ENCODE measurements at regions not wholly inside any gene's neighbourhood (a gene's known extent, or its start where the extent isn't known, plus 50 kb on each side); places are given as distances from the start of the nearest gene placed in this dataset.
"Not testable (repeated sequence)": the region's sequence is repeated elsewhere in the genome, so short reads cannot be mapped to it uniquely, and the experiment has no call there.

GRCh38 chr10:8386781-8387180 lies 332.3 kb downstream of the GATA3 start:
- Mint-ChIP-seq H3K36me3 (peaks cover 0 to 8% of the 10 kb centered on the region in 2 donors), H3K27ac (no peak overlapping the region), H3K9me3 (peaks cover 0 to 8% of the 10 kb centered on the region in 2 donors)
- DNase-seq (ENCODE audit: low spot score in 2 of 2) (no peak), ATAC-seq (no peak)

DNA sequence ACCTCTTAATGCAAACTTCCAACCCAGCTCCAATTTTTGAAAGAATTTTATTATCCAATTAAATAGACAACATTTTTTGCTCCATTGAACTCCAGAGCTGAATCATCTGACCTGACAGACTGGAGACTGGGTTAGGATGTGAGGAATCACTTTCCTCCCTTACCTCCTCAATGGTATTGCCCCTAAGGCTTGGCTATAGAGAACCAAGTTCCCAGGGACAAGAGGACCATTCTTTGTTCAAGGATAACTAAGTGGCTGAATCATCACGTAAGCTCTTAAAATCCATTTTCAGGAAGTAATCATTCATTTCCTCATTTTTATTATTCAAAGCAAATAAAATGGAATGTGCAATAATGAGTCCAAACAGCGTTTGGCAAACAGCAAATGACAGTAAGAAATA lies 335.1 kb downstream of the GATA3 start:
- H3K36me3 Mint-ChIP-seq, result peaks cover 0 to 8% of the 10 kb centered on the region in 2 donors
- no peak for DNase-seq (ENCODE audit: low spot score in 2 of 2)
- no peak for ATAC-seq
- no peak overlapping the region for H3K27ac Mint-ChIP-seq
- H3K9me3 Mint-ChIP-seq, result peaks cover 0 to 8% of the 10 kb centered on the region in 2 donors

DNA sequence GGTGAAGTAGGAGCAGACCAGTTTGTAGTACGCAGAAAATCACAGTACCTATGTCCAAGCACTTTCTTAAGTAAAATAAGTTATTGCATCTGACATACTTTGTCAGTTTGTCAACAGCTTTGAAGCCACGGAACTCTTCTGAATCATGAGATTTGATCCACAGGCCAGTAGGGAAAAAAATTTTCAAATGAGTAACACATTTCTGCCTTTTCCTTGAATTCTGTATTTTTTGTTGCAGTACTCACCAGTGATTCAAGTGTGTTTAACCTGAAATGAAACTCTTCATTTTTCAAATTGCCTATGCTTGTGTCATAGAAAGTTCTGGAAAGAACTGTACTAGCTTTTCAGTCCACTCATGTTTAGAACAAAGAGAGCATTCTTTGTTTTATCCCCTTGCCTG lies 337.7 kb downstream of the GATA3 start:
- Mint-ChIP-seq H3K27ac (no peak overlapping the region), H3K9me3 (peaks cover 0 to 4% of the 10 kb centered on the region in 2 donors), H3K36me3 (no peaks in the 10 kb centered on the region)

DNA sequence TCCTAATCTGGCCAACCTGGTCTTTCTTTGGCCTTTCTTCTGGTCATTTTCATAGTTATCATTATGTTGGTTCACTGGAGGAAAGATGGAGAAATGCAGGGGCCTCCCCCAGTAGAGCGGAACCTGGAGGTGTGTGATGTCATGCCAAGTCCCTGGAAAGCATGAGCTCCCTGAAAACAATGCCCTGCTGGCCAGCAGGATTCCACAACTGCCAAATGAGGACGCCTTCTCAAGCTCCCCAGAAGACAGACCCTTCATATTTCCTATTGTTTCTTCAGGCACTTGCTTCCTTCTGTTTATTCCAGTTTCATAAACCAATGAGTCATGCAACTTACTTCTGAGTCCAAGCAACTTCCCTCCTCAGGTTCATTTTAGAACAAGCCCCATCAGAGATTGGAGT lies 339.0 kb downstream of the GATA3 start:
- DNase-seq (ENCODE audit: low spot score in 2 of 2), result no peak
- Mint-ChIP-seq H3K36me3 (no peaks in the 10 kb centered on the region), H3K9me3 (no peaks in the 10 kb centered on the region), H3K27ac (no peak overlapping the region)
- ATAC-seq, result no peak

More for the DNA sequence above, 337.7 kb downstream of the GATA3 start:
- ATAC-seq (no peak), DNase-seq (ENCODE audit: low spot score in 2 of 2) (no peak)

DNA sequence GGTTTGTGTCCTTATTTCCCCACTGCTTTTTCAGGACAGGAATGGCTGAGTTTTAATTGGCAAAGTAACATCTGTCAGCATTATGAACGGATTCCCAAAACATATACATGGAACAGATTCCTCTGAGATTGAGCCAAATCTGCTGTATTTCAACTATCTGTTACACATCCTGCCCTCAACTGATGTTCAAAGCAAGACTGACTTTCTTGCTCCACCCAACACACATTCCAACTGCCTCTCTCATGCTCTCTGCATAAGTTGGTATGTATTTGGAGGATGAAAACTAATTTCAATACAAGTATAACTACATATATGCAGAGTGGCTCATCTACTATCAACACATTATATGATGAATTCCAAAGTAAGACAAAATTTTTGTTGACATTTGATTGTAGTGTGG lies 342.2 kb downstream of the GATA3 start:
- H3K36me3 Mint-ChIP-seq, result no peaks in the 10 kb centered on the region
- ATAC-seq (no peak), DNase-seq (ENCODE audit: low spot score in 2 of 2) (no peak)
- no peak overlapping the region for H3K27ac Mint-ChIP-seq
- peaks cover 0 to 6% of the 10 kb centered on the region in 2 donors for H3K9me3 Mint-ChIP-seq

DNA sequence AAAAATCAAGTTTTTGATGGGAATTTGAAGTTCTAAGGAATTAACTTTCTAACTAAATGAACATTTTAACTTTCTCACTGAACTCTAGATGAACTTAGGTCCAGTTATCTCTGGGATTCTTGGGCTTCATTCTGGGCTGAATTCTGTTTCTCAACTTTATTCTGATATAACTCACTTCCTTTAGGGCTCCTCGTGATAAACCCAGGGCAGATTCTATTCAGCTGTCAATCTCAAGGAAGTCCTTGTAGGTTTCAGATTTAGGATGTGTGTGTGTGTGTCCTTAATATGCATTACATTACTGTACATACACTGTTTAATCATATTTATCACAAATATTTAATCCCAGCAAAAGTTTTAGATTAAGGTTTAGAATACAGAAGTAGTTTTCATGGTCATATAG lies 344.3 kb downstream of the GATA3 start:
- no peak overlapping the region for H3K27ac Mint-ChIP-seq
- DNase-seq (ENCODE audit: low spot score in 2 of 2), result no peak
- no peaks in the 10 kb centered on the region for H3K36me3 Mint-ChIP-seq
- peaks cover 0 to 6% of the 10 kb centered on the region in 2 donors for H3K9me3 Mint-ChIP-seq
- no peak for ATAC-seq

DNA sequence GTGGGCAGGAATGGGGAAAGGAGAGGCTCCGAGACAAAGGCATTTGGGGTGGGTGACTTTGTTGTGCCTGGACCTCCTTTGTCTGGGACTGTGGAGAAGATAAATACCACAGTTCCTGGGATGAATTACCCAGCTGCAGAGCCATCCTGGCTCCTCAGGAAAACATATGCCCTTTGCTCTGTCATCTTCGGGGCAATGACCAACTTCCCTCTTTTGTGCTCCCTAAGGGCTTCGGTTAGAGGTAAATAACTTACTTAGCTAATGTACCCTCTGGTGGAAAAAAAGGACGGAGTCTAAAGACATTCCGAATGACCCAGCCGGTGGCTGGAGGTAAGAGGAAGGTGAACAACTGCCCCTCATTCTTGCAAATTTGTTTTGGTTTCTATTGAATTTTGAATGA lies 345.7 kb downstream of the GATA3 start:
- H3K36me3 Mint-ChIP-seq, result no peaks in the 10 kb centered on the region
- H3K27ac Mint-ChIP-seq, result no peak overlapping the region
- H3K9me3 Mint-ChIP-seq, result peaks cover 0 to 6% of the 10 kb centered on the region in 2 donors
- no peak for ATAC-seq
- no peak for DNase-seq (ENCODE audit: low spot score in 2 of 2)

- no peak for ATAC-seq
- Mint-ChIP-seq H3K9me3 (peaks cover 0 to 6% of the 10 kb centered on the region in 2 donors), H3K36me3 (no peaks in the 10 kb centered on the region), H3K27ac (no peak overlapping the region)
- DNase-seq (ENCODE audit: low spot score in 2 of 2), result no peak
These were observed 346.4 kb downstream of the GATA3 start for GRCh38 chr10:8400892-8401291.

DNA sequence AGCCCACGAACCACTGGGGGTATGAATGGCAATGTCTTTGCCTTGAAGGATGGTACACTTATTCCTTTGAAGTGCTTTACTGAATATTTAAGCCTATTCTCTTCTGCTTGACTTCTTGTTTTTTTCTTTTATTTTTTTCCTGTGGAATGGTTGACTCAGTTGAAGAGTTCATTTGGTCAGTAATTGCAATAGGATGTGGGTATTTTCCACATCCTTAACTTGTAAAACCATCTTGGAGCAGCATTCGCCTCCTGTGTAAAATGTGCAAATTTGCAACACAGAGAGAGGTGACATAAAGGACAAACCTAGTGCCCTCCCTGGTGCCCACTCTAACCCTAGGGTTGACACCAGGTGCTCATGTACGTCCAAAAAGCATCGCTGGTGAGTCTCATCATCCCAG lies 347.0 kb downstream of the GATA3 start:
- Mint-ChIP-seq H3K27ac (peak overlapping the region; percentile 30 to 90), H3K9me3 (peaks cover 0 to 6% of the 10 kb centered on the region in 2 donors), H3K36me3 (no peaks in the 10 kb centered on the region)
- DNase-seq (ENCODE audit: low spot score in 2 of 2), result no peak
- ATAC-seq, result no peak

GRCh38 chr10:8402576-8402975 lies 348.1 kb downstream of the GATA3 start:
- H3K27ac Mint-ChIP-seq, result peak overlapping the region; percentile 34 to 90
- H3K36me3 Mint-ChIP-seq, result no peaks in the 10 kb centered on the region
- peaks cover 0 to 6% of the 10 kb centered on the region in 2 donors for H3K9me3 Mint-ChIP-seq
- DNase-seq (ENCODE audit: low spot score in 2 of 2), result peak in 1 of 2 donors; percentile 23
- ATAC-seq, result peak; percentile 91 to 93

GRCh38 chr10:8403711-8404371 lies 349.4 kb downstream of the GATA3 start:
- H3K27ac Mint-ChIP-seq, result peak overlapping the region in 1 of 2 donors; percentile 90
- ATAC-seq (no peak), DNase-seq (ENCODE audit: low spot score in 2 of 2) (no peak)
- no peaks in the 10 kb centered on the region for H3K36me3 Mint-ChIP-seq
- peaks cover 0 to 6% of the 10 kb centered on the region in 2 donors for H3K9me3 Mint-ChIP-seq

GRCh38 chr10:8404721-8405120 lies 350.2 kb downstream of the GATA3 start:
- Mint-ChIP-seq H3K36me3 (no peaks in the 10 kb centered on the region), H3K9me3 (peaks cover 0 to 6% of the 10 kb centered on the region in 2 donors), H3K27ac (peak overlapping the region; percentile 69 to 90)
- ATAC-seq (peak; percentile 36 to 61), DNase-seq (ENCODE audit: low spot score in 2 of 2) (peak in 1 of 2 donors; percentile 17)

GRCh38 chr10:8405596-8405995 lies 351.1 kb downstream of the GATA3 start:
- ATAC-seq (no peak), DNase-seq (ENCODE audit: low spot score in 2 of 2) (no peak)
- H3K27ac Mint-ChIP-seq, result peak overlapping the region in 1 of 2 donors; percentile 90
- H3K36me3 Mint-ChIP-seq, result no peaks in the 10 kb centered on the region
- H3K9me3 Mint-ChIP-seq, result peaks cover 0 to 4% of the 10 kb centered on the region in 2 donors

DNA sequence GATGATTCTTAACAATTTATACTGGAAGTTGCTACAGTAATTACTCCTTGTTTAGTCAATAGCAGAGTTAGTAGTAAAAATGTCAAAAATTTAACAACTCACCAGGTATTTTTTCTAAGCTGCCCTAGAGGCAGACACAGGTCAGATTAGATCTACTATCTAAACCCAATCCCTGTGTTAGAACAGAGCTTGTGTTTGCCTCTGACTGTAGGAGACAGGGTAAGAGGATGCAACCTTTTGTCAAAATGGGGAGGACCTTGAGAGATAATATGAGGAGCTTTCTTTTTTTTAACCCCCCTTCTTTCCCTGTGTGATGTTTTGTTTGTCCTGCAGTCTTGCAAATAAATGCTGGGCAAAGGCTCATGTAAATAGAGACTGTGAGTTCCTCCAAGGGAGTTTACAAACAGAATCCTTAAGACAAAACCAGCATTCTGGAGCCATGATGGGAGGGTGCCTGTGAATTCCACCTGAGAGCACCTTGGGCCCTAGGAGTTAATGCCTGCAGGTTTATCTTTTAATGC lies 353.1 kb downstream of the GATA3 start:
- Mint-ChIP-seq H3K27ac (no peak overlapping the region), H3K9me3 (no peaks in the 10 kb centered on the region), H3K36me3 (no peaks in the 10 kb centered on the region)
- DNase-seq (ENCODE audit: low spot score in 2 of 2) (no peak), ATAC-seq (no peak)

DNA sequence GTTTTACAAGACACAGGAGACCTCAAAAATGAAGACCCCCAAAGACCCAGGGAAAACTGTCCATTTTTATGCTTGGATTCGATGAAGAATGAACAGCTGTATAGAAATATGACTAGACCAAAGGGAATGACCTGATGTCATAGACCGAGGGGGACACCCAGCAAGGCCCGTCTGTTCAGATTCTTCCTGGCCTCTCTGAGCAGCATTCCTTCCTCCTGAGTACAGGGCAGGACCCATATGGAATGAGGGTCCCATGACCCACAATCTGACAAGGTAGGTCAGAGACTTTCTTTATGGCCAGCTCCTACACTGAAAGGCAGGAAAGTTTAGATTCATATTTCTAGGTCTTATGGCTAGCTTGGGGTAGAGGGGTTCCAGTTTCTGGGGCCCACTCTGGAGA lies 356.0 kb downstream of the GATA3 start:
- ATAC-seq (no peak), DNase-seq (ENCODE audit: low spot score in 2 of 2) (no peak)
- H3K36me3 Mint-ChIP-seq, result no peaks in the 10 kb centered on the region

DNA sequence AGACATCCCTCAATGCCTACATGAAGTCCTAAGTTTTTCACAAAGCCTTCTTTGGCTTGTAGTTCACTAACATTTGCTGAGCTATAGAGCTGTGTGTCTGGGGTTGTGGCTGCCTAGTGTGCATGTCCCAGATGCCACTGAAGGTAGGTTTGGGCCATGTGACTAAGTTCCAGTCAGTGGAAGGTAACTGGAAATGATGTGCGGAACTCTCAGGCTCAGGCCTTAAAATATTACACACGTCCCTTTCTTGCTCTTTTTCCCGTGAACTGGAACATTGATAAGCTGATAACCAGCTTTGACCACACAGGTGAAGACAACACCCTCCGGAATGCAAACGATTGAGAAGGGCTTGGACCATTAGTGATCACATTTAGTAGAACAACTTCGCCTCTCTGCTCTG lies 358.1 kb downstream of the GATA3 start:
- Mint-ChIP-seq H3K36me3 (no peaks in the 10 kb centered on the region), H3K27ac (no peak overlapping the region), H3K9me3 (peaks cover 4 to 5% of the 10 kb centered on the region in 2 donors)
- DNase-seq (ENCODE audit: low spot score in 2 of 2) (no peak), ATAC-seq (no peak)

More for the DNA sequence above, 356.0 kb downstream of the GATA3 start:
- H3K9me3 Mint-ChIP-seq, result peaks cover 2% of the 10 kb centered on the region in 2 donors
- H3K27ac Mint-ChIP-seq, result no peak overlapping the region

DNA sequence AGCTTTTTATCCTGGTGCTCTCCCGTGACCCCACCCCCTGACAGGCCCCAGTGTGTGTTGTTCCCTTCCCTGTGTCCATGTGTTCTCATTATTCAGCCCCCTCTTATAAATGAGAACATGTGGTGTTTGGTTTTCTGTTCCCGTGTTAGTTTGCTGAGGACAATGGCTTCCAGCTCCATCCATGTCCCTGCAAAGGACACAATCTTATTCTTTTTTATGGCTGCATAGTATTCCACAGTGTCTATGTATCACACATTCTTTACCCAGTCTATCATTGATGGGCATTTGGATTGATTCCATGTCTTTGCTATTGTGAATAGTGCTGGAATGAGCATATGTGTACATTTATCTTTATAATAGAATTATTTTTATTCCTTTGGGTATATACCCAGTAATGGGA lies 360.5 kb downstream of the GATA3 start:
- not testable (repeated sequence) for ATAC-seq; H3K36me3 Mint-ChIP-seq; H3K27ac Mint-ChIP-seq; DNase-seq (ENCODE audit: low spot score in 2 of 2)
- H3K9me3 Mint-ChIP-seq, result peaks cover 4 to 10% of the 10 kb centered on the region in 2 donors

- H3K9me3 Mint-ChIP-seq, result peaks cover 4 to 10% of the 10 kb centered on the region in 2 donors
- no peak for DNase-seq (ENCODE audit: low spot score in 2 of 2)
- peak; percentile 47 to 74 for ATAC-seq
- no peaks in the 10 kb centered on the region for H3K36me3 Mint-ChIP-seq
- H3K27ac Mint-ChIP-seq, result peak overlapping the region in 1 of 2 donors; percentile 49
These were observed 361.8 kb downstream of the GATA3 start for GRCh38 chr10:8416192-8416701.

All from activated naive CD4-positive, alpha-beta T cell treated with anti-CD3 and anti-CD28 coated beads, Interleukin-2, amount 50 U/mL, for 72 hours (primary cell).